LNCaP clone FGC (cell line): ENCODE measurements at regions not wholly inside any gene's neighbourhood (a gene's known extent, or its start where the extent isn't known, plus 50 kb on each side); places are given as distances from the start of the nearest gene placed in this dataset.
A peak's percentile ranks its signal among the peaks of the same experiment; 100 is the strongest.
"Not testable (repeated sequence)": the region's sequence is repeated elsewhere in the genome, so short reads cannot be mapped to it uniquely, and the experiment has no call there.

Experiments used
- DNase-seq: peaks from one replicate; pipeline ENCODE4 v3.0.0-alpha.2; 2011; ENCODE audit warnings: low read depth
- H3K4me3 ChIP-seq: 2 replicates; pipeline ENCODE4 v1.5.1; 2011; ENCODE audit warnings: mild to moderate bottlenecking, low read depth, low read length, control low read depth
- TF ChIP-seq, protein P1 (sequence below): IDR thresholded peaks from 2 replicates; pipeline ENCODE4 v1.5.1; 2012; ENCODE audit warnings: mild to moderate bottlenecking; ENCODE audit not compliant: control insufficient read depth, insufficient read depth; ENCODE audit errors: extremely low read depth

DNA sequence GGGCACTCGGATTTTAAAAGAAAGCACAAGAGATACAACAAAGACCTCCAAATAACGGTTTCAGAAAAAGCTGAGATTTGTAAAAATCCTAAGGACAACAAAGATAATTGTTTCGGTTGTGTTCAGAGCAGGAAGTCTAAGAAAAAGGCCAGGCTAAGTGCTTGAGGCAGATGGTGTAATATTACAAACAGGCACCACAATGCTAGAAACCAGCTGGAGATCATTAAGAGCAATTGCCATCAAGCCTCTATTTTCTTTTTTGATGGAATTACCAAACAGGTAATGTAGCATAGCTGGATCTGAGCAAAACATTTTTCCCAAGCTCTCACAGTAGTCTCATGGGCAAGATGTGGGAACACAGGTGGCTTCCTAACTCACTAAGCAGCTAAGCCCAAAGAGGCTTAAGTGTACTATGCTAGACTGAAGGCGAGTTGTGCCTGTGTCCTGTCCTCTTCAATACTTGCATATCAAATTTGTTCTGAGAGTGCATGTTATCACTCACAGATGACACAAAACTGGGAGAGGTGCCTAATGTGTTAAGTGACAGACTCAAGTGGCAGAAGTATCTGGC, 161.6 kb downstream of the GLUL start:
- TF ChIP-seq, protein P1, sequence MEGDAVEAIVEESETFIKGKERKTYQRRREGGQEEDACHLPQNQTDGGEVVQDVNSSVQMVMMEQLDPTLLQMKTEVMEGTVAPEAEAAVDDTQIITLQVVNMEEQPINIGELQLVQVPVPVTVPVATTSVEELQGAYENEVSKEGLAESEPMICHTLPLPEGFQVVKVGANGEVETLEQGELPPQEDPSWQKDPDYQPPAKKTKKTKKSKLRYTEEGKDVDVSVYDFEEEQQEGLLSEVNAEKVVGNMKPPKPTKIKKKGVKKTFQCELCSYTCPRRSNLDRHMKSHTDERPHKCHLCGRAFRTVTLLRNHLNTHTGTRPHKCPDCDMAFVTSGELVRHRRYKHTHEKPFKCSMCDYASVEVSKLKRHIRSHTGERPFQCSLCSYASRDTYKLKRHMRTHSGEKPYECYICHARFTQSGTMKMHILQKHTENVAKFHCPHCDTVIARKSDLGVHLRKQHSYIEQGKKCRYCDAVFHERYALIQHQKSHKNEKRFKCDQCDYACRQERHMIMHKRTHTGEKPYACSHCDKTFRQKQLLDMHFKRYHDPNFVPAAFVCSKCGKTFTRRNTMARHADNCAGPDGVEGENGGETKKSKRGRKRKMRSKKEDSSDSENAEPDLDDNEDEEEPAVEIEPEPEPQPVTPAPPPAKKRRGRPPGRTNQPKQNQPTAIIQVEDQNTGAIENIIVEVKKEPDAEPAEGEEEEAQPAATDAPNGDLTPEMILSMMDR, result no peak
- no peak overlapping the region for H3K4me3 ChIP-seq
- DNase-seq, result no peak

DNA sequence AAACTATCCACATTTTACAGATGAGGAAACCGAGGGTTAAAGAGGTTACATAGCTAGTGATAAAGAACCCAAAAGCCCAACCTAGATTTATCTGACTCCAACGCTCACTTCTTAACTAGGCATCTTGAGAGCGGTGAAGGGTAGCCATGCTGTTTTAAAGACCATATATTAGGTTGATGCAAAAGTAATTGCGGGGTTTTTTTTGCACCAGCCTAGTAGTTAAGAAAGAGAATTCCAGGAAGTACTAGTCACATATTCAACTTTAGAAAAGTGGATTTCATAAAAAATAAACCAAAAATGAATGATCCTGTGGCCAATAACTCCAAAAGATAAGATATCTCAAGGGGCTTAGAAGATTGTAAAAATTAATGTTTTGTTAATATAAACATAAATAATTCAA, 162.1 kb downstream of the GLUL start:
- no peak overlapping the region for H3K4me3 ChIP-seq
- TF ChIP-seq, protein P1, result no peak
- no peak for DNase-seq

DNA sequence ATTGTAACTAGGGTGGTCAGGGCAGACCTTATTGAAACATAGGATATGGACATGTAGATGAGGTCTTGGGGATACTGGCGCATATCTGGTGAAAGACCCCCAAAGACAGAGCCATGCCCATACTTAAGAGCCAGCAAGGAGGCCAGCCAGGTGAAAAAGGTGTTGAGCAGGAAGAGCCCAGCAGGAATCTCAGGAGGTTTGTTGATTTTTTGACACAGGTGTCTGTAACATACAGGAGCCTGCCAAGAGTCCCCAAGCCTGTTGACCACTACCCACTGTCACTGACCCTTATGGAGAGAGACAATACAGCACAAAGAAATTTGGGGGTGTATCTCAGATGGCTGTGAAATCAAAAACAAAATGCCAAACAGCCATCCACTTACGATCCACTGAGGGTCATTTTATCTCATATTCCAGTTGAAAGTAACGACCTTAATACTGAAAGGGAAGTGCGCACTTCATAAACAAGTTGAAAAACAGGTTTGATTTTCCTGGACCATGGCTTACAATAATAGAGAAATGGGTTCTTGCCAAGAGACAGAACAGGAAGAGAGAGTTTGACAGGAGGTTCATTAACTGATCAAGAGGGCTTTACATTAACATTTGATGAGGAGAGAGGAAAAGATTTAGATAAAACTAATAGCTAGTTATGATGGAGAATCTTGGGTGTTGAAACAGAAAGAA, 163.6 kb downstream of the GLUL start:
- TF ChIP-seq, protein P1, result no peak
- peak overlapping the region; percentile 13 for H3K4me3 ChIP-seq
- peak; percentile 87 for DNase-seq

DNA sequence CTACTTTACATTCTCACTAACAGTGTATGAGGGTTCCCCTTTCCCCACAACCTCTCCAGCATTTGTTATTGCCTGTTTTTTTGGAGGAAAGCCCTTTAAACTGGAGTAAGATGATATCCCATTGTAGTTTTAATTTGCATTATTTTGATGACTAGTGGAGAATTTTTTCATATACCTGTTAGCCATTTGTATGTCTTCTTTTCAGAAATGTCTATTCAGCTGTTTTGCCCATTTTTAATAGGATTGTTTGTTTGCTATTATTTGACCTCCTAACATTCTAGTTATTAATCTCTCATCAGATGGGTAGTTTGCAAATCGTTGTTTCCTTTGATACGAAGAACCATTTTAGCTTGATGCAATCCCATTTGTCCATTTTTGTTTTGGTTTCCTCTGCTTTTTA, 165.0 kb downstream of the GLUL start:
- H3K4me3 ChIP-seq, result no peak overlapping the region
- TF ChIP-seq, protein P1, result no peak

DNA sequence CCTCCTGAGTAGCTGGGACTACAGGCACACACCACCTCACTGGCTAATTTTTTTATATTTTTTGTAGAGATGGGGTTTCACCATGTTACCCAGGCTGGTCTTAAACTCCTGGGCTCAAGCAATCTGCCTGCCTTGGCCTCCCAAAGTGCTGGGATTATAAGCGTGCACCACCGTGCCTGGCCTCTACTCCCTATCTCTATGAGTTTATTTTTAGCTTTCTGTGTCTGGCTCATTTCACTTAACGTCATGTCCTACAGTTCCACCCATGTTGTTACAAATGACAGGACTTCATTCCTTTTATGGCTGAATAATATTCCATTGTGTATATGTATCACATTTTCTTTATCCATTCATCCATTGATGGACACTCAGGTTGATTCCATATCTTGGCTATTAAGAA, 164.2 kb upstream of the ZNF648 start:
- not testable (repeated sequence) for DNase-seq, H3K4me3 ChIP-seq

More for the DNA sequence above, 165.0 kb downstream of the GLUL start:
- no peak for DNase-seq

DNA sequence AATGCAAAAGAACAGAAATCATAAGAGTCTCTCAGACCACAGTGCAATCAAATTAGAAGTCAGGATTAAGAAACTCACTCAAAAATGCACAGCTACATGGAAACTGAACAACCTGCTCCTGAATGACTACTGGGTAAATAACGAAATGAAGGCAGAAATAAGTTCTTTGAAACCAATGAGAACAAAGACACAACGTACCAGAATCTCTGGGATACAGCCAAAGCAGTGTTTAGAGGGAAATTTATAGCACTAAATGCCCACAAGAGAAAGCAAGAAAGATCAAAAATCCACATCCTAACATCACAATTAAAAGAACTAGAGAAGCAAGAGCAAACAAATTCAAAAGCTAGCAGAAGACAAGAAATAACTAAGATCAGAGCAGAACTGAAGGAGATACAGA, 160.5 kb upstream of the ZNF648 start:
- H3K4me3 ChIP-seq, DNase-seq: not testable (repeated sequence)

DNA sequence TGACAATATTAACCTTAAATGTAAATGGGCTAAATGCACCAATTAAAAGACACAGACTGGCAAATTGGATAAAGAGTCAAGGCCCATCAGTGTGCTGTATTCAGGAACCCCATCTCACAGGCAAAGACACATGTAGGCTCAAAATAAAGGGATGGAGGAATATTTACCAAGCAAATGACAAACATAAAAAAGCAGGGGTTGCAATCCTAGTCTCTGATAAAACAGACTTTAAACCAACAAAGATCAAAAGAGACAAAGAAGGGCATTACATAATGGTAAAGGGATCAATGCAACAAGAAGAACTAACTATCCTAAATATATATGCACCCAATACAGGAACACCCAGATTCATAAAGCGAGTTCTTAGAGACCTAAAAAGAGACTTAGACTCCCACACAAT, 159.9 kb upstream of the ZNF648 start:
- not testable (repeated sequence) for H3K4me3 ChIP-seq, DNase-seq

DNA sequence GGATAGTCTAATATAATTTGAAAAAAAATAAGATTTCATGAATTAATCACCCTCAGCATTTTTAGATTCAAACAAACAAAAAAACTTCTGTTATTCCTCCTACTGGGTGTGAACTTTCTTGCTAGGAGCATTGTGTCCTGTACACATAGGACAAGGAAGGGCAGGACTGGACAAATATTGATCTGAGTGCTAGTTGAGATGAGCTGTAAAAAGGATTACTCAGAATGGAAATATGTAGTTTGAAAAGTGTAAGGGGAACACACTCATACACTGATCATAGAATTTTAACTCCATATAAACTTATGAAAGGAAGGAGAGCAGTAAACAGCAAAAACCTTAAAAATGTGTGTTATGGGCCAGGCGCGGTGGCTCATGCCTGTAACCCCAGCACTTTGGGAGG, 156.5 kb upstream of the ZNF648 start:
- no peak overlapping the region for H3K4me3 ChIP-seq
- DNase-seq, result peak; percentile 39
- TF ChIP-seq, protein P1, result no peak
